Stimulated activated naive CD8-positive, alpha-beta T cell treated with anti-CD3 and anti-CD28 coated beads, Interleukin-15, amount 100 ng/mL, for 72 hours (primary cell): ENCODE measurements at regions not wholly inside any gene's neighbourhood (a gene's known extent, or its start where the extent isn't known, plus 50 kb on each side); places are given as distances from the start of the nearest gene placed in this dataset.
"Not testable (repeated sequence)": the region's sequence is repeated elsewhere in the genome, so short reads cannot be mapped to it uniquely, and the experiment has no call there.

ENCODE experiments used
- ATAC-seq: fragments of 150-1000 bp; cut with Tn5 transposase; 2 replicates; pipeline ENCODE4 v1.10.0; 2021; ENCODE audit warnings: mild to moderate bottlenecking, moderate library complexity
- DNase-seq, 2 donors: peaks; one replicate each; pipeline ENCODE4 v3.0.0; 2021 to 2022
- H3K27ac Mint-ChIP-seq, 2 donors: one replicate each; pipeline ENCODE4 v1.8.0; 2022; ENCODE audit warnings: mild to moderate bottlenecking in 2 of 2, mixed read lengths in 2 of 2, moderate library complexity in 2 of 2
- H3K27me3 Mint-ChIP-seq: one replicate; pipeline ENCODE4 v1.8.0; 2022; ENCODE audit warnings: mixed read lengths
- H3K4me1 Mint-ChIP-seq: one replicate; pipeline ENCODE4 v1.8.0; 2022; ENCODE audit warnings: mild to moderate bottlenecking, mixed read lengths
- H3K4me3 Mint-ChIP-seq, 2 donors: one replicate each; pipeline ENCODE4 v1.8.0; 2022; ENCODE audit warnings: mild to moderate bottlenecking in 2 of 2, mixed read lengths in 2 of 2, moderate library complexity in 1 of 2
- H3K9me3 Mint-ChIP-seq, 2 donors: one replicate each; pipeline ENCODE4 v1.8.0; 2022; ENCODE audit warnings: mixed read lengths in 2 of 2

DNA sequence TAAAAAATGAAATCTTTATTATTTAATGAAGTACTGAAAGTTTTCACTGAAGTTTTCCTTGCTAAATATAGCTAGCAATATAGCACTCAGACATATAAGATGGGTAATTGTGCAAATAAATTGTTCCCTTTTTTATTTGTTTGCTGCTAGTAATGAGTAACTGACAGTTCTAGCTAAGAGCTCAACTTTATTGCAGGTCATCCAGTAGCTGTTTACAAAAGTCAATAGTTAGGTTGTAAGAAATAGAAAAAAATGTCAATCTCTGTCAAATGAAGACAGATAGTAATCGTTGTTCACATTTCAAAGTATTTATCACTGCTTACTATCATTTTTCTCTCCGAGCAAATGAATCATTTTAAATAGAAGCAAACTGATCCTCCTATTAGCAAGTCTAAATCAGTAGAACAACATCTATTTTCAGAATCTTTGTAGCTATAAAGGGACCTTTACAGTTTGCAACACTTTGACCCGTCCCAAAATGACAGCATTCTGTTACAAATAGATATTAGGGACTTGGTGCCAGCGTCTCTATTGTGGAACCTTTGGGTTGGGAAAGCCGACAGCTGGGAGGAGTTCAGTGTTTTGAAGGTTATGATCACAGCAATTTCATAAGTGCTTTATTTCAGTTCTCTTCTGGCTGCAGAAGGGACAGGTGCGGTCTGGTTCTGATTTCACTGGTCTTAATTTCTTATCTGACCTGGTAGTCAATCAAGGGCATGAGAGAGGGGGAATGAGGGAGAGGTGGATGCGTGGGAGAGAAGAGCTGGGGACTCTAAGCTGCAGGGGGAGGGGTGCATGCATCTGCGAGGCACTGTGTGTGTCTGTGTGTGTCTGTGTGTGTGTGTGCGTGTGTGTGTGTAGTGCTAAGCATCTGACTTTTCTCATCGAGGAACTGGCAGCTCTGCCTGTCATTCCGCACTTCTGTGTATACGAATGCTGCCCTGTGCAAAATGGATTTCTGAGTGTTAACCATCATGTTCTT lies 227.9 kb upstream of the PITX2 start:
- no peaks in the 10 kb centered on the region for H3K27me3 Mint-ChIP-seq
- no peaks in the 10 kb centered on the region for H3K4me1 Mint-ChIP-seq
- H3K27ac Mint-ChIP-seq = no peak overlapping the region
- H3K4me3 Mint-ChIP-seq = no peak overlapping the region
- no peaks in the 10 kb centered on the region for H3K9me3 Mint-ChIP-seq
- no peak for DNase-seq
- no peak for ATAC-seq

DNA sequence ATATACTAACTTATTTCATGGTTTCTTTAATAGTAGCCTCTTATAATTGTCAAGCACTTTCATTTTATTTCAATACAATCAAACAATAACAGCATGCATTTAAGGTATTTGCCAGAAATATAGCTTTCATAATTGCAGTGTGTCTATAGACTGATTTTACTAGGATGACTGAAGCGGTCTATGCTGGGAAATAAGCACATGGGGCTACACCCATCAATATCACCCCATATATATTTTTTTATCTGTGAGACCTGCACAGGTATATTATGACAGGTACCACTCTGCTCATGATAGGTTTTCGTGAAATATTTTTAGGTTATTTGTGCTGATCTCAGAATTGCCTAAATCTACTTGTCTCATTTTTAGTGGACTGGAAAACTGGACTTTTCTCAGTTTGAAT lies 229.1 kb upstream of the PITX2 start:
- Mint-ChIP-seq H3K27ac (no peak overlapping the region), H3K9me3 (no peaks in the 10 kb centered on the region), H3K27me3 (no peaks in the 10 kb centered on the region), H3K4me1 (no peaks in the 10 kb centered on the region), H3K4me3 (no peak overlapping the region)
- no peak for DNase-seq
- ATAC-seq = no peak

DNA sequence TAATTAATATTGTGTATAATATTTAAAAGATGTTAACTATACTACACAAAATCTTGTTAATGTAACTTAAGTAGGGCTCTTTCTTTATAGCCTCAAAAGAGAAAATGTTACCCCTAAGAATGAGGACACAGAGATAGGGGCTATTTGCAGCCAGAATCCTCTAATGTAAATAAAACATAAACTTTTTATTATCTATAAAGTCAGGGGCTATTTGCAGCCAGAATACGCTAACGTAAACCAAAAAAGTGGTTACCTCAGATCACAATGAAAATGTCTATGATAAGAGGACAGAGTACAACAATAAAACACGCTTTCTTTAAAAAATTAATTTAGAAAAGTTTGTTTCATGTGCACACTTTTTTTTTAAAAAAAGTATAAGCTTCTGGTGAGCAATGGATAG lies 229.9 kb upstream of the PITX2 start:
- H3K9me3 Mint-ChIP-seq = no peaks in the 10 kb centered on the region
- H3K27ac Mint-ChIP-seq = no peak overlapping the region
- no peak overlapping the region for H3K4me3 Mint-ChIP-seq
- DNase-seq (no peak), ATAC-seq (no peak)
- H3K4me1 Mint-ChIP-seq = no peaks in the 10 kb centered on the region
- no peaks in the 10 kb centered on the region for H3K27me3 Mint-ChIP-seq

DNA sequence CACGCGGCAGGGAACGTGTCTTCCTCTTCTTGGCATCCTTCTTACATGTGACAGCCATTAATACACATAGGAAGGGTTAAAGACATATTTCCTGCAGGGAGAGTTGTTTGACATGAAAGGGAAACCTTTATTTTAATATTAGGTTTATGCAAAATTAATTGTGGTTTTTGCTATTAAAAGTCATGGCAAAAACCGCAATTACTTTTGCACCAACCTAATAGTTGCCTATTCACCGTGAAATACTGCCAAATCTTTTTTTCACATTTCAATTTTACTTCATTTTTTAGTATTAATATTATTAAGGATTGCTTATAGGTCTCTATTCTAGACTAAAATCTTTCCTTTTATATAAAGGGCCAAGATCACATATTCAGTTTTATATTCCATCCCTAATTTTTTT lies 230.4 kb upstream of the PITX2 start:
- Mint-ChIP-seq H3K27me3 (no peaks in the 10 kb centered on the region), H3K4me3 (no peak overlapping the region), H3K9me3 (no peaks in the 10 kb centered on the region), H3K4me1 (no peaks in the 10 kb centered on the region), H3K27ac (no peak overlapping the region)
- ATAC-seq = no peak
- DNase-seq = no peak

DNA sequence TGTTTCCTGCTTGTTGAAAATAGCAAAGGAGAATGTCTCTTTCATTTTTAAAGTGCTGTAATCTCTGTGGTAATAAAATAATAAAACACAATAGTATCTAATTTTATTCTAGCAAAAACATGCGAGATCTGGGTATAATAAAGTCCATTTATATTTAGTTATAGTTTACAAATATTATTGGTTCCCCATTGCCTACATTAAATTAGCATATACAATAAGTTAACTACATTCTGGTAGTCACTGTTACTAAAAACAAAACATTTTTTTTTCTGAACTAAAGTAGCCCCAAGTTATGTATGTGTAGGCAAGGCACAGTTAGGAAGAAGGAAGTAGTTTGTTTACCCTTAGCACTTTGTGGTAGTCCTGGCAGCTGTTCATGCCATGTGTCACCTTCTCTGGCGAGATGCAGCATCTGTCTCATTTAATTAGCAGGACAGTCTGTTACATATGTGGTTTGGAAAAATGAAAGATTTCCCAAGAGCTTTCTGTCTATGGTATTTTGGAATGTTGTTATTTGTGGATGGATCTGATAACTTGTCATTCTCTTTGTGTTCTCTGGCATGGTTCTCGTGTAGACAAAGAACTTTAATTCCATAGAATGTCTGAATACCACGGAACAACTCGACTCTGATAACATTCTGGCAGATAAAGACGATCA lies 231.3 kb upstream of the PITX2 start:
- no peaks in the 10 kb centered on the region for H3K27me3 Mint-ChIP-seq
- no peaks in the 10 kb centered on the region for H3K4me1 Mint-ChIP-seq
- H3K27ac Mint-ChIP-seq = no peak overlapping the region
- H3K4me3 Mint-ChIP-seq = no peak overlapping the region
- ATAC-seq (no peak), DNase-seq (no peak)
- no peaks in the 10 kb centered on the region for H3K9me3 Mint-ChIP-seq

DNA sequence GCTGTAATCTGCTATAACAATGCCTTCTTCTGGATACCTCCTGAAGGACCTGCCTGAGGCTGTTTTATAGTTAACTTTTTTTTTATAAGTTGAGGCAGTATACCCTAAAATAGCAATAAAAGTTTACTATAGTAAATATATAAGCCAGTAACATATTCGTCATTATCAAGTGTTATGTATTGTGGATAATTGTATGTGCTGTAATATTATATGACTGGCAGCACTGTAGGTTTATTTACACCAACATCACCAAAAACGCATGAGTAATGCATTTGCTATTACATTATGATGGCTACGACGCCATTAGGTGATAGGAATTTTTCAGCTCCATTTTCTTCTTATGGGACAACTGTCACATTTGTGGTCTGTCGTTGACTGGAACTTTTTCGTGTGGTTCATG lies 237.2 kb upstream of the PITX2 start:
- Mint-ChIP-seq H3K27me3 (no peaks in the 10 kb centered on the region), H3K4me1 (no peaks in the 10 kb centered on the region), H3K4me3 (no peak overlapping the region), H3K9me3 (no peaks in the 10 kb centered on the region), H3K27ac (no peak overlapping the region)
- ATAC-seq (no peak), DNase-seq (no peak)

DNA sequence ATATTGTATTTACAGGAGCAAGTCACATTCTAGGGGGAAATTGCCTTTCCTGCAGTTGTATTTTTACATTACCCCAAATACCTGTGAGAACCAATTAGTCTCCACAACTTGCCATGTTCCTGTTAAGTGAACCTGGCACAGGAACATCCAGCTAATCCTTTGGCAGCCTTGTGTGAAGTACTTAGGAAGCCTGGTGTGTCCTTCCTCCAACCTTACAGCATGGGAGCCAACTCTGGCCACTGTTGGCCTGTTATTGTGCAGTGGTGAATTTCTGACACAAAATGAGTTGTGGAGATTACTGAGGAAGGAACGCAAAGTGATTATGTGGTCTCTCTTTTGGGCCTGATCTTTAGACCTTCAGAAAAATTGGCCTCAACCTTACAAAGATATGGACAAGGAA lies 238.0 kb upstream of the PITX2 start:
- H3K27me3 Mint-ChIP-seq = no peaks in the 10 kb centered on the region
- no peaks in the 10 kb centered on the region for H3K4me1 Mint-ChIP-seq
- DNase-seq = no peak
- ATAC-seq = no peak
- no peaks in the 10 kb centered on the region for H3K9me3 Mint-ChIP-seq
- H3K27ac Mint-ChIP-seq = no peak overlapping the region
- no peak overlapping the region for H3K4me3 Mint-ChIP-seq

DNA sequence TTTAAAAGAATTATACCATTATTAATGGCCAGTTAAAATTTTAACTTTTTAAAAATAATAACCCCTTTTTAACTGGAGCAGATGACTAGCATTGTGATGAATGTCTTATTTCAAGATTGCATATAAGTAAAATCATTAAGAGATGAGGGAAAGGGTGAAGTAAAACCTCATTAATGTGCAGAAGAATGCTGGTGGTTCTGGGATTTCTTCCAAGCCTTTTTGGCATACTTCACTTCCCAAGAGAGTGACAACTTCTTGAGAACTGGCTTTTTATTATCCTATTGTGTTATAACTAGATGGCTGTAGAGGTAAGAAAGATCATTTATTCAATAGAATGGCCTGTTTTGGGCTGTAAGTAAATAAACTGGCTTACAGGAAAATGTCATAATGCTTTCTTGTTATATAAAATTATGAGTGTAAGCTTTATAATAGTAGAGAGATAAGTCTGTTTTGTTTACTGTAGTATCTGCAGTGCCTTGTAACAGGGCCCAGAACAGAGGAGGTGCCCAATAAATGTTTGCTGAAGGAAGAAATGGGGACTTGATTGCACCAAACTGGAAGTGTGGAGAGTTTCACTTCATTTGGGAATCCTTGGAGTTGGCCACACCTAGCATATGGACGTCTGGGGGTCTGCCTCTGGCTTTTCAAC lies 242.9 kb upstream of the PITX2 start:
- DNase-seq = no peak
- no peak for ATAC-seq
- Mint-ChIP-seq H3K4me1 (peaks cover 4% of the 10 kb centered on the region), H3K9me3 (peaks cover 0 to 6% of the 10 kb centered on the region in 2 donors), H3K4me3 (no peak overlapping the region), H3K27me3 (no peaks in the 10 kb centered on the region), H3K27ac (no peak overlapping the region)

DNA sequence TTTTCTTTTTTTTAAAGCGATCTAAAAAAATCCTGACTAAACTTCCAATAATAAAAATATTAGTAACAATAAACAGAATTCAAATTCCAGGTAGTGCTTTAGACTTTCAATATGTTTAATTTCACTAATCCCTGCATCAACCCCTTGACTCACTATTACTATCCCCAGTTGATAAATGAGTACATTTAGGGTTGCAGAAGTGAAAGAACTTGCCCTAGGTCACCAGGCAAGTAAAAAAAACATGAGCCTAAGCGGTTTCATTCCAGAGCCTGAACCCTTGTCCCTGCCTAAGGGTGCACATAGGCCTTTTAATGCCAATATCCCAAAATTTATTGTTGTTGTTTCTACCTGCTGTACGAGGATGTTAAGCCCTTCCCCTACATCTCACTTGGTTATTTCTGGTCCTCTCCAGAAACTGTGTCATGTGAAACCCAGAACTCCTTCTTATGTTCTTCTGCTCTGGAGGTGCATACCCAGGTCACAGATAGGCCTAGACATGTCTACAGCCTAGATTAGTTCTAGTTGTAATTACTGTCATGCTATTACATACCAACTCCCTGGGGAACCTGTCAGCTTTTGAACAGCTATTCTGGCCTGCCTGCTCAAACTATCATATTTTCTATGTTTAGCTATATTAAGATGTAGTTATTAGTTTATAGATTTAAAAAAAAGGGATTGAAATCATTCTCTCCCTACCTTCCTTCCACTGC lies 244.5 kb upstream of the PITX2 start:
- ATAC-seq = no peak
- H3K27me3 Mint-ChIP-seq = no peaks in the 10 kb centered on the region
- peaks cover 0 to 6% of the 10 kb centered on the region in 2 donors for H3K9me3 Mint-ChIP-seq
- peaks cover 4% of the 10 kb centered on the region for H3K4me1 Mint-ChIP-seq
- H3K27ac Mint-ChIP-seq = no peak overlapping the region
- H3K4me3 Mint-ChIP-seq = no peak overlapping the region
- DNase-seq = no peak

DNA sequence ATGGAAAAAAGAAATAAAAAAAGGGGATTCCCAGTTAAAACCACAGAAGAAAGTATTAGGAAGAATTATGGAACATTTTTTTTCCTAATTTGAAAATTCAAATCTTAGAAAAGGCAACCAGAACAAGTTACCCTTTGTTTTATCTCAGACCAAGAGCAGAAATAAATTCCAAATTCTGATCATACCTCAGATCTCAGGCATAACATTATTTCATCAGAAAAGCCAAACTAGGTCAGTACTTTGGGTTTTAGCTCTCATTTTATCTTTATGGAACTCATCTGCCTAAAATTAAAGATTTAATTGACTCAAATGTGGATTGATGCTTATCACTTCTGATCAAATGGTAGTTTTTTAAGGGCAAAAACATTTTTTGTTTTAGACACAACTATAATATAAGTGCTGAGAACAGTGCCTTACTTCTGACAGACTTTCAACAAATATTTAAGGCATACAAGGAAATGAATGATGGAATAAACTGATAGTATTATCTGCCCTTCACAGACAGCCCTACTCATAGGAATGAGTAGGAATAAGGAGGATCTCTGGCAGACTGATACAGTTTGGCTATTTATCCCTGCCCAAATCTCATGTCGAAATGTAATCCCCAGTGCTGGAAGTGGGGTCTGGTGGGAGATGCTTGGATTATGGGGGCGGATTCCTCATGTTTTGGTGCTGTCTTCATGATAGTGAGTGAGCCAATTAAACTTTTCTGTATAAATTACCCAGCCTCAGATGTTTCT lies 245.3 kb upstream of the PITX2 start:
- peaks cover 4% of the 10 kb centered on the region for H3K4me1 Mint-ChIP-seq
- no peak for ATAC-seq
- no peaks in the 10 kb centered on the region for H3K27me3 Mint-ChIP-seq
- no peak overlapping the region for H3K27ac Mint-ChIP-seq
- no peak for DNase-seq
- no peak overlapping the region for H3K4me3 Mint-ChIP-seq
- peaks cover 0 to 6% of the 10 kb centered on the region in 2 donors for H3K9me3 Mint-ChIP-seq

DNA sequence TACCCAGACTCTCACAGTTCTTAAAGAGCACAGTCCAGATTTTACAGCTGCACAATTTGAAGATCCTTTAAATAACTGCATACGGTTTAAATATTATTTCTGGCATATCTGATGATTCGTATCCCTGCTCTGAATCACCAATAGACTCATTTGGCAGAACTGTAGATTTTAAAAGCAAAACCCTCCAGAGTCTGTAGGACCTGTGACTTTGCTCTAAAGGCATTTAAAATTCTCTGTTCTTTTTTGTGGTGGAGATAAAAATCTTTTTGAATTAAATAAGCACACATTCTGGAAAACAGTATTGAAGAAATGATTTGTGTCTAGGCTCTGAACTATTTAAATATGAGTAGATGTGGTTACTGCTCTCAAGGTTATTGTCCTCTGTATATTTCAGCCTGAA lies 246.2 kb upstream of the PITX2 start:
- no peak for DNase-seq
- Mint-ChIP-seq H3K4me1 (peaks cover 4% of the 10 kb centered on the region), H3K9me3 (peaks cover 0 to 6% of the 10 kb centered on the region in 2 donors), H3K27ac (no peak overlapping the region), H3K27me3 (no peaks in the 10 kb centered on the region), H3K4me3 (no peak overlapping the region)
- no peak for ATAC-seq

DNA sequence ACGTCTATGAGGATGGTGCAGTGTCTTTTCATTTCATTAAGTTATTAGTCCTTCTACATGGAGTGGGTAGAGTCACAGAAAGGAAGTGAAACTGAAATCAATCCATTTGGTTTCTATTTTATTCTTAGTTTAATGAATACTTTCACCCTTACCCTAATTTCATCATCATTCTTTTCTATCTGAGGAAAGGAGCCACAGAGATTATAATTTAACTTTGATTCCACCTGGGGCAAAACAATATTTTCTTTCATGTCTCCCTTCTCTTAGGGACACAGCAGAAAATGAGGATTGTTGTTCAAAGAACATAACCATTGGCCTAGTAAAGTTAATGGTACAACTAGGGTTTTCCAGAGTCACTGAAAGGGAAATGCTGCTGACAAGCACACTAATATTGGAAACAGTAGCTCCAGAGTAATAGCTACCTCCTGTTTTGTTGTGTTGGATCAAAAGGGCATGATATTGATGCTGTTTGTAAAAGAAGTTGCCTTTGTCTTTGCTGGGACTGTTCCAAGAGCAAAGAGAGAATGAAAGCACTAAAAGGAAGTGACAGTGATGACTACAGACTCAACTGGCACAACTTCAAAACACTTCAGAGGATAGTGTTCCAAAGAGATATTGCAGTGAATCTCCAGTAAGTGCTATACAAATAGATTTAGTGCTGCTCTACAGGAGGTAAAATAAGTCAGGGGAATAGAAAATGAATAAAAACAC lies 247.1 kb upstream of the PITX2 start:
- Mint-ChIP-seq H3K4me3 (no peak overlapping the region), H3K27ac (no peak overlapping the region), H3K9me3 (peaks cover 0 to 6% of the 10 kb centered on the region in 2 donors), H3K27me3 (no peaks in the 10 kb centered on the region), H3K4me1 (peaks cover 4% of the 10 kb centered on the region)
- no peak for ATAC-seq
- DNase-seq = no peak

DNA sequence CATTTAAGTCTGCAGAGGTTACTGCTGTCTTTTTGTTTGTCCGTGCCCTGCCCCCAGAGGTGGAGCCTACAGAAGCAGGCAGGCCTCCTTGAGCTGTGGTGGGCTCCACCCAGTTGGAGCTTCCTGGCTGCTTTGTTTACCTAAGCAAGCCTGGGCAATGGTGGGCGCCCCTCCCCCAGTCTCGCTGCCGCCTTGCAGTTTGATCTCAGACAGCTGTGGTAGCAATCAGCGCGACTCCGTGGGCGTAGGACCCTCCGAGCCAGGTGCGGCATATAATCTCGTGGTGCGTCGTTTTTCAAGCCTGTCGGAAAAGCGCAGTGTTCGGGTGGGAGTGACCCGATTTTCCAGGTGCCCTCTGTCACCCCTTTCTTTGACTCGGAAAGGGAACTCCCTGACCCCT lies 253.3 kb upstream of the PITX2 start:
- not testable (repeated sequence) for H3K9me3 Mint-ChIP-seq, H3K27ac Mint-ChIP-seq, H3K27me3 Mint-ChIP-seq, DNase-seq, H3K4me3 Mint-ChIP-seq, H3K4me1 Mint-ChIP-seq, ATAC-seq

DNA sequence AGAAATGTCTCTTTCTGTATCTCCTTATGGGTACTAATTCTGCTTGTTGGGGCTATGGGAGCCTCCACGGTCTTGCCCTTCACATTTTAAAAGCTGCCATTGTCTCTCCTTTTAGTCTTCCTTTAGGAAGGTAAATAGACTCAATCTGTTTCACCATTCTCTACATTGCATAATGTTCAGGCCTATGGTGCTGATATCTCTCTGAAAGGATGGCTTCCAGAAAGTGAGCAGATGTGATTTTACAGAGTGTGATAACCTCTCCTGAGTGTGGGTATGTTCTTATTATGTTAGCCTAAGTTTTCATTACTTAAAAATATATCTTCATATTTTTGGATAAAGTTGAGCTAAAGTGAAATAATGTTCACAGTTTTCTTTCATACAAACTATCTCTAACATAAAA lies 254.0 kb upstream of the PITX2 start:
- no peaks in the 10 kb centered on the region for H3K4me1 Mint-ChIP-seq
- DNase-seq (no peak), ATAC-seq (no peak)
- H3K27me3 Mint-ChIP-seq = no peaks in the 10 kb centered on the region
- peaks cover 0 to 9% of the 10 kb centered on the region in 2 donors for H3K9me3 Mint-ChIP-seq
- H3K27ac Mint-ChIP-seq = no peak overlapping the region
- no peak overlapping the region for H3K4me3 Mint-ChIP-seq
